ENCODE measurements at regions not wholly inside any gene's neighbourhood (a gene's known extent, or its start where the extent isn't known, plus 50 kb on each side); places are given as distances from the start of the nearest gene placed in this dataset.

DNA sequence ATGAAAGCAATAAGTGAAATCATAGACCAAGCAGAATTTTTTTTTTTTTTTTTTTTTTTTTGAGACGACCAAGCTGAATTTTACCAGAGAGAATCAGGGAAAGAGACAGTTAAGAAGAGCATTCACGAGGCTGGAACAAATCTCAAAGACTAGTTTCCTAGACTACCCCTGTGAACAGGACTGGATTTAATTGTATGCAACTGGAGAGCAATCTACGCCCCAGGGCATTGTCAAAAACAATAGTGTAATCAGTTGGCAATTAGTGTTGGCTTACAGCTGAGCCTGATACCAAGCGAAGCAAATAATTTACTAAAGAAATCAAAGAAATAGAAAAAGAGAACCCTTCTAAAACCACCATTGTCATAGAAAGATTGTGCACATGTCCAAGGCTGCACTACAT, 232.9 kb upstream of the CPNE8 start:
- no peaks in the 10 kb centered on the region for H3K36me3 Mint-ChIP-seq
- H3K27ac ChIP-seq (ENCODE audit: low read length): no peak overlapping the region
- H3K9me3 ChIP-seq: no peaks in the 10 kb centered on the region
- no peak overlapping the region for H3K4me3 Mint-ChIP-seq
- H3K4me1 Mint-ChIP-seq: no peaks in the 10 kb centered on the region
- no peaks in the 10 kb centered on the region for H3K4me1 ChIP-seq (ENCODE audit: control insufficient read depth in 1 of 2, extremely low read depth in 1 of 2, insufficient read depth in 2 of 2, low read length in 2 of 2)
- H3K4me3 ChIP-seq (ENCODE audit: control insufficient read depth in 1 of 2, extremely low read depth in 1 of 2, low read length in 1 of 2): no peak overlapping the region
- no CpG with 5 or more reads among the region's 4 CpGs for WGBS (ENCODE audit: insufficient coverage)
- H3K9me3 Mint-ChIP-seq: peaks cover 2 to 4% (median 3%) of the 10 kb centered on the region in 3 donors
- H3K27ac Mint-ChIP-seq: no peak overlapping the region
- H3K27me3 Mint-ChIP-seq: peaks cover 0 to 2% of the 10 kb centered on the region in 2 donors
- DNase-seq (no peak), ATAC-seq (replicated peaks in 1 of 4) (no peak)
- no peaks in the 10 kb centered on the region for H3K36me3 ChIP-seq (ENCODE audit: control insufficient read depth in 2 of 2, extremely low read depth in 1 of 2, insufficient read depth in 1 of 2, low read length in 1 of 2)
- ChIA-PET CTCF (interaction anchor here in 1 of 2 donors (0.6 kb wide), 1 partner anchor 42 kb away, joined by 4 read pairs; no protein-coding TSS in a partner anchor), POLR2A (no interaction called here)
- H3K27me3 ChIP-seq (replicated peaks in 1 of 2; ENCODE audit: control insufficient read depth in 2 of 2, extremely low read depth in 1 of 2, insufficient read depth in 2 of 2, low read length in 1 of 2): no peaks in the 10 kb centered on the region

DNA sequence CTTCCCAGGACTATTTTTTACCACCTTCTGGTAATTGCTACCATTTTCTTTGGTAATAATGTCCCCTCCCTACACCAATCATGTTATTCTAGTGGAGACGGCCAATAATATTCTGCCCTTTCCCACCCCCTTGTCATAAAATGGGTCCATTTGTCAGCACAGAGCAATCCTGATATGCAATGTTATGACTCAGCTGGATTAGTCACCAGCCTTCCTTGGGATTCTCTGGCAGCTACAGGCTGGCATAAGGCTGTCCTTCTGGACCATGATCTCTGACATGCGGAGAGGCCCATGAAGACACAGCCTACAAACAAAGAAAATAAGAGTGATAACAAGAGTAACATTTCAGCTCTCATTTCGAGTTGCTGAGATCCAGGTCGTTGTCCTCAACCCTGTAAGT, 222.0 kb upstream of the CPNE8 start:
- WGBS (ENCODE audit: insufficient coverage): 64% methylated on average over 3 of the region's 4 CpGs
- H3K4me3 Mint-ChIP-seq: no peak overlapping the region
- H3K9me3 Mint-ChIP-seq: peaks cover 0 to 7% (median 0%) of the 10 kb centered on the region in 3 donors
- ChIA-PET POLR2A (no interaction called here), CTCF (no interaction called here)
- H3K4me3 ChIP-seq (ENCODE audit: control insufficient read depth in 1 of 2, extremely low read depth in 1 of 2, low read length in 1 of 2): no peak overlapping the region
- no peak for DNase-seq
- H3K27ac ChIP-seq (ENCODE audit: low read length): no peak overlapping the region
- no peak overlapping the region for H3K27ac Mint-ChIP-seq
- no peak for ATAC-seq (replicated peaks in 1 of 4)
- no peaks in the 10 kb centered on the region for H3K36me3 Mint-ChIP-seq
- H3K4me1 ChIP-seq (ENCODE audit: control insufficient read depth in 1 of 2, extremely low read depth in 1 of 2, insufficient read depth in 2 of 2, low read length in 2 of 2): no peaks in the 10 kb centered on the region
- no peaks in the 10 kb centered on the region for H3K9me3 ChIP-seq
- H3K27me3 ChIP-seq (replicated peaks in 1 of 2; ENCODE audit: control insufficient read depth in 2 of 2, extremely low read depth in 1 of 2, insufficient read depth in 2 of 2, low read length in 1 of 2): no peaks in the 10 kb centered on the region
- H3K27me3 Mint-ChIP-seq: no peaks in the 10 kb centered on the region
- no peaks in the 10 kb centered on the region for H3K36me3 ChIP-seq (ENCODE audit: control insufficient read depth in 2 of 2, extremely low read depth in 1 of 2, insufficient read depth in 1 of 2, low read length in 1 of 2)
- H3K4me1 Mint-ChIP-seq: no peaks in the 10 kb centered on the region

DNA sequence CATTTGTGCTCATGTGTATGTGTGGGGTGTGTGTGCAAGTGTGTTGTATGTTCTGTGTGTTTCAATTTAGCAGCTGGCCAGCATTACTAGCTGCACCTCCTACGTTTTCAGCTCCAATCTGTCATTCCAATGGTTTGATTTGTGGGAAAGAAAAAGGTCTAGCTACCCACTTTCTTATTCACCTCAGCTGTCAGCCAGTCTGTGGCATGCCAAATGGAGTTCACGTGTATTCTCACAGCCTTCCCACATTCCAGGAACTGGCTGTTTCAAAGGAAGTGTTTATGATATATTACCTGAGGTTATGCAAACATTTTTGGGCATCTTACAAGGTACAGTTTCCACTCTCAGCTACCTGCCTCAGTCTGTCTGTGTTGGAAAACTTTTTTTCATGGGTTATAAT, 220.2 kb upstream of the CPNE8 start:
- Histone ChIP-seq H3K27ac (ENCODE audit: low read length) (no peak overlapping the region), H3K27me3 (replicated peaks in 1 of 2; ENCODE audit: control insufficient read depth in 2 of 2, extremely low read depth in 1 of 2, insufficient read depth in 2 of 2, low read length in 1 of 2) (no peaks in the 10 kb centered on the region), H3K4me3 (ENCODE audit: control insufficient read depth in 1 of 2, extremely low read depth in 1 of 2, low read length in 1 of 2) (no peak overlapping the region), H3K36me3 (ENCODE audit: control insufficient read depth in 2 of 2, extremely low read depth in 1 of 2, insufficient read depth in 1 of 2, low read length in 1 of 2) (no peaks in the 10 kb centered on the region), H3K9me3 (no peaks in the 10 kb centered on the region), H3K4me1 (ENCODE audit: control insufficient read depth in 1 of 2, extremely low read depth in 1 of 2, insufficient read depth in 2 of 2, low read length in 2 of 2) (no peaks in the 10 kb centered on the region)
- Mint-ChIP-seq H3K9me3 (peaks cover 0 to 7% (median 3%) of the 10 kb centered on the region in 3 donors), H3K4me3 (no peak overlapping the region), H3K27me3 (no peaks in the 10 kb centered on the region), H3K36me3 (no peaks in the 10 kb centered on the region), H3K4me1 (no peaks in the 10 kb centered on the region), H3K27ac (no peak overlapping the region)
- ChIA-PET CTCF (no interaction called here), POLR2A (no interaction called here)
- DNase-seq (no peak), ATAC-seq (replicated peaks in 1 of 4) (no peak)
- whole genome bisulfite sequencing (ENCODE audit: insufficient coverage): no CpG with 5 or more reads among the region's 2 CpGs

DNA sequence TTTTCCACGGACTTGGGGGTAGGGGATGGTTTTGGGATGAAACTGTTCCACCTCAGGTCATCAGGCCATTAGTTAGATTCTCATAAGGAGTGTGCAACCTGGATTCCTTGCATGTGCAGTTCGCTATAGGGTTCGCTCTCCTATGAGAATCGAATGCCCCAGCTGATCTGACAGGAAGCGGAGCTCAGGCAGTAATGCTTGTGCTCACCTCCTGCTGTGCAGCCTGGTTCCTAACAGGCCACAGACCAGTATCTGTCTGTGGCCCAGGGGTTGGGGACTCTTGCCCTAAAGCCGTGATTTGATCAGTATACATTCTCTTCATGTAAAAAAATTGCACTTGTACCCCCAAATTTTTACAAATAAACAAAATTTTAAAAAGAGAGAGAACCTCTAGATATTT, 219.4 kb upstream of the CPNE8 start:
- Mint-ChIP-seq H3K27ac (no peak overlapping the region), H3K4me3 (no peak overlapping the region), H3K4me1 (no peaks in the 10 kb centered on the region), H3K27me3 (no peaks in the 10 kb centered on the region), H3K9me3 (peaks cover 0 to 7% (median 3%) of the 10 kb centered on the region in 3 donors), H3K36me3 (no peaks in the 10 kb centered on the region)
- POLR2A ChIA-PET: interaction anchor here in 1 of 2 donors (0.6 kb wide), 1 partner anchor 167 kb away, joined by 6 read pairs; no protein-coding TSS in a partner anchor
- no peaks in the 10 kb centered on the region for H3K36me3 ChIP-seq (ENCODE audit: control insufficient read depth in 2 of 2, extremely low read depth in 1 of 2, insufficient read depth in 1 of 2, low read length in 1 of 2)
- H3K9me3 ChIP-seq: no peaks in the 10 kb centered on the region
- DNase-seq (no peak), ATAC-seq (replicated peaks in 1 of 4) (no peak)
- 83% methylated on average over 1 of the region's 6 CpGs for WGBS (ENCODE audit: insufficient coverage)
- CTCF ChIA-PET: no interaction called here
- no peak overlapping the region for H3K27ac ChIP-seq (ENCODE audit: low read length)
- no peaks in the 10 kb centered on the region for H3K4me1 ChIP-seq (ENCODE audit: control insufficient read depth in 1 of 2, extremely low read depth in 1 of 2, insufficient read depth in 2 of 2, low read length in 2 of 2)
- H3K27me3 ChIP-seq (replicated peaks in 1 of 2; ENCODE audit: control insufficient read depth in 2 of 2, extremely low read depth in 1 of 2, insufficient read depth in 2 of 2, low read length in 1 of 2): no peaks in the 10 kb centered on the region
- no peak overlapping the region for H3K4me3 ChIP-seq (ENCODE audit: control insufficient read depth in 1 of 2, extremely low read depth in 1 of 2, low read length in 1 of 2)

DNA sequence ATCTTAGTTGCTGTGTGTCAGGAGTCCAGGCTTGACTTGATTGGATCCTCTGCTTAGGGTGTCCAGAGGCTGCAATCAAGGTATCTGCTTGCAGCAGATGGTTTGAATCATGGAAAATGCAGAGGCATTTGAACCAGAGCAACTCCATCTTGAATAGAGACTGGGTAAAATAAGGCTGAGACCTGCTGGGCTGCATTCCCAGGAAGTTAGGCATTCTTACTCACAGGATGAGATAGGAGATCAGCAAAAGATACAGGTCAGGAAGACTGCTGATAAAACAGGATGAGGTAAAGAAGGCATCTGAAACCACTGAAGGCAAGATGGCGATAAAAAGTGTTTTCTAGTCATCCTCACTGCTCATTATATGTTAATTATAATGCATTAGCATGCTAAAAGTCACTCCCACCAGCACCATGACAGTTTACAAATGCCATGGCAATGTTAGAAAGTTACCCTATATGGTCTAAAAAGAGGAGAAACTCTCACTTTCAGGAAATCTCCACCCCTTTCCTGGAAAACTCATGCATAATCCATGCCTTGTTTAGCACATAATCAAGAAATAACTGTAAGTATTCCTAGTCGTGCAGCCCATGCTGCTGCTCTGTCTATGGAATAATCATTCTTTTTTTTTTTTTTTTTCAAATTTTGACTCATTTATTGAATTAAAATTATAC, 218.3 kb upstream of the CPNE8 start:
- ChIA-PET CTCF (no interaction called here), POLR2A (no interaction called here)
- no peak overlapping the region for H3K27ac ChIP-seq (ENCODE audit: low read length)
- H3K4me1 ChIP-seq (ENCODE audit: control insufficient read depth in 1 of 2, extremely low read depth in 1 of 2, insufficient read depth in 2 of 2, low read length in 2 of 2): no peaks in the 10 kb centered on the region
- H3K4me3 ChIP-seq (ENCODE audit: control insufficient read depth in 1 of 2, extremely low read depth in 1 of 2, low read length in 1 of 2): no peak overlapping the region
- no CpG with 5 or more reads among the region's 2 CpGs for WGBS (ENCODE audit: insufficient coverage)
- Mint-ChIP-seq H3K4me3 (no peak overlapping the region), H3K4me1 (no peaks in the 10 kb centered on the region), H3K27me3 (no peaks in the 10 kb centered on the region), H3K27ac (no peak overlapping the region), H3K9me3 (peaks cover 0 to 7% (median 3%) of the 10 kb centered on the region in 3 donors), H3K36me3 (no peaks in the 10 kb centered on the region)
- ATAC-seq (replicated peaks in 1 of 4) (no peak), DNase-seq (no peak)
- H3K27me3 ChIP-seq (replicated peaks in 1 of 2; ENCODE audit: control insufficient read depth in 2 of 2, extremely low read depth in 1 of 2, insufficient read depth in 2 of 2, low read length in 1 of 2): no peaks in the 10 kb centered on the region
- H3K36me3 ChIP-seq (ENCODE audit: control insufficient read depth in 2 of 2, extremely low read depth in 1 of 2, insufficient read depth in 1 of 2, low read length in 1 of 2): no peaks in the 10 kb centered on the region
- no peaks in the 10 kb centered on the region for H3K9me3 ChIP-seq

DNA sequence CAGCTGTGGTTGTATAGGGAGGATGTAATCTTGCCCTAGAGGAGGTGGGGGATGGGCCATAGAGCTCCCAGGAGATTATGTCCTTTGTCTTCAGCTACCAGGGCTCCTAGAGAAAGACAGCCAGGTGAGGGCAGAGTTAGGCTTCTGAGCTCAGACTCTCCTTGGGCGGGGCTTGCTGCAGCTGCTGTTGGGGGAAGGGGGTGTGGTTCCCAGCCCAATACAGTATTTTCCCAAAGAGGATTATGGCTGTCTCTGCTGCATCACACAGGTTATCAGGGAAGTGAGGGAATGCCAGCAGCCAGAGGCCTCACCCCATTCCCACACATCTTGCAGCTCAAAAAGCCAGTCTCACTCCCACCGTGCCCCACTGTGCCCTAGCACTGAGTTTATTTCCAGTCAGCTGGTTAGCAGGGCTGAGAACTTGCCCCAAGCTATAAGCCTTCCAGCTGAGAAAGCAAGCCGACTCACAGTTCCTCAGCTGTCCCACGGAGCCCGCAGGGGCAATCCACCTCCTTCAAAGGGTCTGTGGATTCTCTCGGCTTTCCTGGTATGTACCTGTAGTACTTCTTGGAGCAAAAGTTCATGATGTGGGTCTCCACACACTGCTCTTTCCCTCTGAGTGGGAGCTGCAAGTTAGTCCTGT, 217.3 kb upstream of the CPNE8 start:
- CTCF ChIA-PET: no interaction called here
- Histone ChIP-seq H3K9me3 (no peaks in the 10 kb centered on the region), H3K27ac (ENCODE audit: low read length) (no peak overlapping the region), H3K36me3 (ENCODE audit: control insufficient read depth in 2 of 2, extremely low read depth in 1 of 2, insufficient read depth in 1 of 2, low read length in 1 of 2) (no peaks in the 10 kb centered on the region), H3K4me3 (ENCODE audit: control insufficient read depth in 1 of 2, extremely low read depth in 1 of 2, low read length in 1 of 2) (no peak overlapping the region), H3K27me3 (replicated peaks in 1 of 2; ENCODE audit: control insufficient read depth in 2 of 2, extremely low read depth in 1 of 2, insufficient read depth in 2 of 2, low read length in 1 of 2) (no peaks in the 10 kb centered on the region), H3K4me1 (ENCODE audit: control insufficient read depth in 1 of 2, extremely low read depth in 1 of 2, insufficient read depth in 2 of 2, low read length in 2 of 2) (no peaks in the 10 kb centered on the region)
- Mint-ChIP-seq H3K27ac (no peak overlapping the region), H3K4me1 (no peaks in the 10 kb centered on the region), H3K9me3 (peaks cover 0 to 7% (median 3%) of the 10 kb centered on the region in 3 donors), H3K27me3 (no peaks in the 10 kb centered on the region), H3K4me3 (no peak overlapping the region), H3K36me3 (no peaks in the 10 kb centered on the region)
- POLR2A ChIA-PET: no interaction called here
- WGBS (ENCODE audit: insufficient coverage): 60% methylated on average over 1 of the region's 6 CpGs
- DNase-seq: no peak
- no peak for ATAC-seq (replicated peaks in 1 of 4)
